HEK293 (cell line): ENCODE measurements at regions not wholly inside any gene's neighbourhood (a gene's known extent, or its start where the extent isn't known, plus 50 kb on each side); places are given as distances from the start of the nearest gene placed in this dataset.

Experiments used
- CTCF ChIA-PET: fragments of 350-600 bp; formaldehyde crosslinking; extraction: SDS; loops from one replicate; lab custom pipeline; 2021; ENCODE audit warnings: antibody characterized with exemption; lab: Yijun Ruan, JAX
- POLR2A ChIA-PET: fragments of 300-600 bp; formaldehyde crosslinking; extraction: SDS; loops from one replicate; lab custom pipeline; 2020; ENCODE audit warnings: antibody characterized with exemption, inconsistent platforms; lab: Yijun Ruan, JAX
- H3K27ac ChIP-seq: fragments of 200-500 bp; sonication (Bioruptor generic); 2 replicates; pipeline ENCODE4 v1.5.1; 2014; ENCODE audit warnings: low read depth, low read length, control low read depth, inconsistent platforms; ENCODE audit errors: extremely low read depth
- H3K36me3 ChIP-seq, 2 experiments: fragments of 200-500 bp in 1 of 2; sonication (Bioruptor generic) in 1 of 2; 1 replicate in 1 of 2; 2 replicates in 1 of 2; pipeline ENCODE4 v1.5.1; 2014 to 2017; ENCODE audit warnings: inconsistent platforms in 2 of 2, low read length in 2 of 2; ENCODE audit not compliant: control insufficient read depth in 2 of 2, insufficient read depth in 1 of 2
- H3K4me1 ChIP-seq: fragments of 200-500 bp; sonication (Bioruptor generic); 2 replicates; pipeline ENCODE4 v1.5.1; 2014; ENCODE audit warnings: mild to moderate bottlenecking, low read length, inconsistent platforms; ENCODE audit not compliant: control insufficient read depth, insufficient read depth
- H3K4me3 ChIP-seq: 2 replicates; pipeline ENCODE4 v1.5.1; 2011; ENCODE audit warnings: low read depth, mild to moderate bottlenecking, control low read depth, low read length, moderate library complexity
- H3K9me3 ChIP-seq: fragments of 200-500 bp; sonication (Bioruptor generic); 2 replicates; pipeline ENCODE4 v1.5.1; 2014; ENCODE audit warnings: low read depth, low read length, inconsistent platforms; ENCODE audit not compliant: control insufficient read depth, insufficient read depth
- EGR2 ChIP-seq: fragments of 450-650 bp; formaldehyde crosslinking; IDR thresholded peaks from 2 replicates; pipeline ENCODE4 v1.5.1; 2016; ENCODE audit warnings: low read depth, missing biosample characterization, missing genetic modification characterization
- KLF7 ChIP-seq: fragments of 450-650 bp; formaldehyde crosslinking; IDR thresholded peaks from 2 replicates; pipeline ENCODE4 v1.5.1; 2016; ENCODE audit warnings: missing biosample characterization, missing genetic modification characterization, borderline replicate concordance
- MZF1 ChIP-seq: fragments of 450-650 bp; formaldehyde crosslinking; IDR thresholded peaks from 2 replicates; pipeline ENCODE4 v1.5.1; 2017; ENCODE audit warnings: missing biosample characterization, missing genetic modification characterization, borderline replicate concordance
- ZFP3 ChIP-seq: fragments of 450-650 bp; formaldehyde crosslinking; IDR thresholded peaks from 2 replicates; pipeline ENCODE4 v1.5.1; 2016; ENCODE audit warnings: low read depth, missing biosample characterization, missing genetic modification characterization
- ZFP41 ChIP-seq: fragments of 450-650 bp; formaldehyde crosslinking; IDR thresholded peaks from 2 replicates; pipeline ENCODE4 v1.5.1; 2016; ENCODE audit warnings: missing biosample characterization, missing genetic modification characterization, borderline replicate concordance
- ZNF155 ChIP-seq: fragments of 450-650 bp; formaldehyde crosslinking; IDR thresholded peaks from 2 replicates; pipeline ENCODE4 v1.5.1; 2016; ENCODE audit warnings: missing biosample characterization, missing genetic modification characterization
- ZNF341 ChIP-seq: fragments of 450-650 bp; formaldehyde crosslinking; IDR thresholded peaks from 2 replicates; pipeline ENCODE4; 2016; ENCODE audit warnings: low read depth, missing biosample characterization, missing genetic modification characterization
- ZNF391 ChIP-seq: fragments of 450-650 bp; formaldehyde crosslinking; IDR thresholded peaks from 2 replicates; pipeline ENCODE4 v1.5.1; 2016; ENCODE audit warnings: low read depth, missing biosample characterization, missing genetic modification characterization, borderline replicate concordance
- ZNF514 ChIP-seq: fragments of 450-650 bp; formaldehyde crosslinking; IDR thresholded peaks from 2 replicates; pipeline ENCODE4 v1.5.1; 2016; ENCODE audit warnings: missing biosample characterization, missing genetic modification characterization
- ZNF530 ChIP-seq: fragments of 450-650 bp; formaldehyde crosslinking; IDR thresholded peaks from 2 replicates; pipeline ENCODE4 v1.5.1; 2016; ENCODE audit warnings: low read depth, missing biosample characterization, missing genetic modification characterization
- ZNF571 ChIP-seq: fragments of 450-650 bp; formaldehyde crosslinking; IDR thresholded peaks from 2 replicates; pipeline ENCODE4 v1.5.0; 2017; ENCODE audit warnings: missing biosample characterization, missing genetic modification characterization
- ZNF585B ChIP-seq: fragments of 450-650 bp; formaldehyde crosslinking; IDR thresholded peaks from 2 replicates; pipeline ENCODE4 v1.5.1; 2016; ENCODE audit warnings: missing biosample characterization, missing genetic modification characterization
- ZNF654 ChIP-seq: fragments of 450-650 bp; formaldehyde crosslinking; IDR thresholded peaks from 2 replicates; pipeline ENCODE4 v1.5.1; 2016; ENCODE audit warnings: low read depth, missing biosample characterization, missing genetic modification characterization
- TF ChIP-seq, protein P1 (sequence below): IDR thresholded peaks from 2 replicates; pipeline ENCODE4 v1.6.1; 2011; ENCODE audit warnings: mild to moderate bottlenecking, low read depth, low read length, borderline replicate concordance
- TF ChIP-seq, protein P2 (sequence below): fragments of 450-650 bp; formaldehyde crosslinking; IDR thresholded peaks from 2 replicates; pipeline ENCODE4 v1.5.1; 2016; ENCODE audit warnings: missing biosample characterization, missing genetic modification characterization
- TF ChIP-seq, protein P3 (sequence below): fragments of 450-650 bp; formaldehyde crosslinking; IDR thresholded peaks from 2 replicates; pipeline ENCODE4 v1.5.1; 2016; ENCODE audit warnings: missing biosample characterization, missing genetic modification characterization, borderline replicate concordance
- TF ChIP-seq, protein P4 (sequence below): fragments of 450-650 bp; IDR thresholded peaks from 2 replicates; pipeline ENCODE4 v1.5.1; 2018; ENCODE audit warnings: missing biosample characterization, mild to moderate bottlenecking, missing genetic modification characterization
- TF ChIP-seq, protein P5 (sequence below): fragments of 450-650 bp; formaldehyde crosslinking; IDR thresholded peaks from 2 replicates; pipeline ENCODE4 v1.5.1; 2016; ENCODE audit warnings: missing biosample characterization, missing genetic modification characterization, borderline replicate concordance

DNA sequence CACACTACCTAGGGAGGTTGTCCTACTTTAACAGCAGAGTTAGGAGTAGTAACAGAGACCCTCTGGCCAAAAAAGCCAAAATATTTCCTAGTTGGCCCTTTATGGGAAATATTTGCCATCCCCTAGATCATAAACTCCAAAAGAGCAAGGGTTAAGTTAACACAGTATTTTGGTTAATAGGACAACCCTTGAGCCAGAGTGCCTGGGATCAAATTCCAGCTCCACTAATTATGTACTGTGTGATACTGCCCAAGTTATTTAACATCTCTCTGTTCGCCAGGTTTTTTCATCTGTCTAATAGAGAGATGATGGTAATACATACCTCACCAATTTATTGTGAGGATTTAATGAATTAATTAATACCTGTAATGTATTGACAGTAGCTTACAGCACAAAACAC, 767.4 kb downstream of the KCNJ2 start:
- TF ChIP-seq, protein P1, sequence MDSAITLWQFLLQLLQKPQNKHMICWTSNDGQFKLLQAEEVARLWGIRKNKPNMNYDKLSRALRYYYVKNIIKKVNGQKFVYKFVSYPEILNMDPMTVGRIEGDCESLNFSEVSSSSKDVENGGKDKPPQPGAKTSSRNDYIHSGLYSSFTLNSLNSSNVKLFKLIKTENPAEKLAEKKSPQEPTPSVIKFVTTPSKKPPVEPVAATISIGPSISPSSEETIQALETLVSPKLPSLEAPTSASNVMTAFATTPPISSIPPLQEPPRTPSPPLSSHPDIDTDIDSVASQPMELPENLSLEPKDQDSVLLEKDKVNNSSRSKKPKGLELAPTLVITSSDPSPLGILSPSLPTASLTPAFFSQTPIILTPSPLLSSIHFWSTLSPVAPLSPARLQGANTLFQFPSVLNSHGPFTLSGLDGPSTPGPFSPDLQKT: no peak
- TF ChIP-seq ZNF391 (tag by site-specific recombination) (no peak), ZFP3 (no peak), ZNF654 (tag by site-specific recombination) (no peak), ZNF514 (tag by site-specific recombination) (no peak), ZNF341 (tag by site-specific recombination) (no peak), ZNF155 (tag by site-specific recombination) (no peak)
- TF ChIP-seq, protein P2, sequence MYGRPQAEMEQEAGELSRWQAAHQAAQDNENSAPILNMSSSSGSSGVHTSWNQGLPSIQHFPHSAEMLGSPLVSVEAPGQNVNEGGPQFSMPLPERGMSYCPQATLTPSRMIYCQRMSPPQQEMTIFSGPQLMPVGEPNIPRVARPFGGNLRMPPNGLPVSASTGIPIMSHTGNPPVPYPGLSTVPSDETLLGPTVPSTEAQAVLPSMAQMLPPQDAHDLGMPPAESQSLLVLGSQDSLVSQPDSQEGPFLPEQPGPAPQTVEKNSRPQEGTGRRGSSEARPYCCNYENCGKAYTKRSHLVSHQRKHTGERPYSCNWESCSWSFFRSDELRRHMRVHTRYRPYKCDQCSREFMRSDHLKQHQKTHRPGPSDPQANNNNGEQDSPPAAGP: no peak
- TF ChIP-seq, protein P3, sequence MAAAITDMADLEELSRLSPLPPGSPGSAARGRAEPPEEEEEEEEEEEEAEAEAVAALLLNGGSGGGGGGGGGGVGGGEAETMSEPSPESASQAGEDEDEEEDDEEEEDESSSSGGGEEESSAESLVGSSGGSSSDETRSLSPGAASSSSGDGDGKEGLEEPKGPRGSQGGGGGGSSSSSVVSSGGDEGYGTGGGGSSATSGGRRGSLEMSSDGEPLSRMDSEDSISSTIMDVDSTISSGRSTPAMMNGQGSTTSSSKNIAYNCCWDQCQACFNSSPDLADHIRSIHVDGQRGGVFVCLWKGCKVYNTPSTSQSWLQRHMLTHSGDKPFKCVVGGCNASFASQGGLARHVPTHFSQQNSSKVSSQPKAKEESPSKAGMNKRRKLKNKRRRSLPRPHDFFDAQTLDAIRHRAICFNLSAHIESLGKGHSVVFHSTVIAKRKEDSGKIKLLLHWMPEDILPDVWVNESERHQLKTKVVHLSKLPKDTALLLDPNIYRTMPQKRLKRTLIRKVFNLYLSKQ: no peak
- TF ChIP-seq, protein P4, sequence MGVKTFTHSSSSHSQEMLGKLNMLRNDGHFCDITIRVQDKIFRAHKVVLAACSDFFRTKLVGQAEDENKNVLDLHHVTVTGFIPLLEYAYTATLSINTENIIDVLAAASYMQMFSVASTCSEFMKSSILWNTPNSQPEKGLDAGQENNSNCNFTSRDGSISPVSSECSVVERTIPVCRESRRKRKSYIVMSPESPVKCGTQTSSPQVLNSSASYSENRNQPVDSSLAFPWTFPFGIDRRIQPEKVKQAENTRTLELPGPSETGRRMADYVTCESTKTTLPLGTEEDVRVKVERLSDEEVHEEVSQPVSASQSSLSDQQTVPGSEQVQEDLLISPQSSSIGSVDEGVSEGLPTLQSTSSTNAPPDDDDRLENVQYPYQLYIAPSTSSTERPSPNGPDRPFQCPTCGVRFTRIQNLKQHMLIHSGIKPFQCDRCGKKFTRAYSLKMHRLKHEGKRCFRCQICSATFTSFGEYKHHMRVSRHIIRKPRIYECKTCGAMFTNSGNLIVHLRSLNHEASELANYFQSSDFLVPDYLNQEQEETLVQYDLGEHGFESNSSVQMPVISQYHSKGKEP (tag by site-specific recombination): no peak
- H3K36me3 ChIP-seq: no peaks in the 10 kb centered on the region
- H3K4me1 ChIP-seq: no peaks in the 10 kb centered on the region
- no peaks in the 10 kb centered on the region for H3K9me3 ChIP-seq
- POLR2A ChIA-PET: no interaction called here
- no peak overlapping the region for H3K4me3 ChIP-seq
- H3K27ac ChIP-seq: no peak overlapping the region
- CTCF ChIA-PET: no interaction called here

DNA sequence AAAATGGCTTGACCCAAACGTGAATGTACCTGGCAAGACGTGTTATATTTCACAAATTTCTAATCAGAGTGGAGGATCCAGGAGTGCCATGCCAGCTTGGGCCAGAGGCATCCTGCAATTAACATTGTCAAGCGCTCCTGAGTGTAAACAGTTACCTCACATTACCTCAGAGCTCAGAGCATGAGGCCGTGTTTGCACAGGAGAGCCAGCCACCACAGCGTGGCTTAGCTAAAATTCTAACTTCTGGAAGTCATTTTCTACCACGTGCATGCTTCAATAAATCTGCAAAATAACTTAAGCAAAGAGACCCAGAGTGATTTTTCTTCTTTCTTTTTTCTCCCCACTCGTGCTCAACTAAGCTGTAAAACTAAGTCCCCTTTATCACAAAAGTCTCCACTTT, 769.0 kb downstream of the KCNJ2 start:
- no peak overlapping the region for H3K4me3 ChIP-seq
- no peaks in the 10 kb centered on the region for H3K4me1 ChIP-seq
- no peak for TF ChIP-seq MZF1
- TF ChIP-seq EGR2 (tag by site-specific recombination): no peak
- no peak for TF ChIP-seq ZNF571 (tag by site-specific recombination)
- no peak for TF ChIP-seq ZNF585B (tag by site-specific recombination)
- TF ChIP-seq ZNF530 (tag by site-specific recombination): no peak
- TF ChIP-seq KLF7: no peak
- TF ChIP-seq, protein P5, sequence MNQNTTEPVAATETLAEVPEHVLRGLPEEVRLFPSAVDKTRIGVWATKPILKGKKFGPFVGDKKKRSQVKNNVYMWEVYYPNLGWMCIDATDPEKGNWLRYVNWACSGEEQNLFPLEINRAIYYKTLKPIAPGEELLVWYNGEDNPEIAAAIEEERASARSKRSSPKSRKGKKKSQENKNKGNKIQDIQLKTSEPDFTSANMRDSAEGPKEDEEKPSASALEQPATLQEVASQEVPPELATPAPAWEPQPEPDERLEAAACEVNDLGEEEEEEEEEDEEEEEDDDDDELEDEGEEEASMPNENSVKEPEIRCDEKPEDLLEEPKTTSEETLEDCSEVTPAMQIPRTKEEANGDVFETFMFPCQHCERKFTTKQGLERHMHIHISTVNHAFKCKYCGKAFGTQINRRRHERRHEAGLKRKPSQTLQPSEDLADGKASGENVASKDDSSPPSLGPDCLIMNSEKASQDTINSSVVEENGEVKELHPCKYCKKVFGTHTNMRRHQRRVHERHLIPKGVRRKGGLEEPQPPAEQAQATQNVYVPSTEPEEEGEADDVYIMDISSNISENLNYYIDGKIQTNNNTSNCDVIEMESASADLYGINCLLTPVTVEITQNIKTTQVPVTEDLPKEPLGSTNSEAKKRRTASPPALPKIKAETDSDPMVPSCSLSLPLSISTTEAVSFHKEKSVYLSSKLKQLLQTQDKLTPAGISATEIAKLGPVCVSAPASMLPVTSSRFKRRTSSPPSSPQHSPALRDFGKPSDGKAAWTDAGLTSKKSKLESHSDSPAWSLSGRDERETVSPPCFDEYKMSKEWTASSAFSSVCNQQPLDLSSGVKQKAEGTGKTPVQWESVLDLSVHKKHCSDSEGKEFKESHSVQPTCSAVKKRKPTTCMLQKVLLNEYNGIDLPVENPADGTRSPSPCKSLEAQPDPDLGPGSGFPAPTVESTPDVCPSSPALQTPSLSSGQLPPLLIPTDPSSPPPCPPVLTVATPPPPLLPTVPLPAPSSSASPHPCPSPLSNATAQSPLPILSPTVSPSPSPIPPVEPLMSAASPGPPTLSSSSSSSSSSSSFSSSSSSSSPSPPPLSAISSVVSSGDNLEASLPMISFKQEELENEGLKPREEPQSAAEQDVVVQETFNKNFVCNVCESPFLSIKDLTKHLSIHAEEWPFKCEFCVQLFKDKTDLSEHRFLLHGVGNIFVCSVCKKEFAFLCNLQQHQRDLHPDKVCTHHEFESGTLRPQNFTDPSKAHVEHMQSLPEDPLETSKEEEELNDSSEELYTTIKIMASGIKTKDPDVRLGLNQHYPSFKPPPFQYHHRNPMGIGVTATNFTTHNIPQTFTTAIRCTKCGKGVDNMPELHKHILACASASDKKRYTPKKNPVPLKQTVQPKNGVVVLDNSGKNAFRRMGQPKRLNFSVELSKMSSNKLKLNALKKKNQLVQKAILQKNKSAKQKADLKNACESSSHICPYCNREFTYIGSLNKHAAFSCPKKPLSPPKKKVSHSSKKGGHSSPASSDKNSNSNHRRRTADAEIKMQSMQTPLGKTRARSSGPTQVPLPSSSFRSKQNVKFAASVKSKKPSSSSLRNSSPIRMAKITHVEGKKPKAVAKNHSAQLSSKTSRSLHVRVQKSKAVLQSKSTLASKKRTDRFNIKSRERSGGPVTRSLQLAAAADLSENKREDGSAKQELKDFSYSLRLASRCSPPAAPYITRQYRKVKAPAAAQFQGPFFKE (tag by site-specific recombination): no peak
- no peak for TF ChIP-seq ZFP41
- CTCF ChIA-PET: no interaction called here
- no peaks in the 10 kb centered on the region for H3K9me3 ChIP-seq
- H3K36me3 ChIP-seq: no peaks in the 10 kb centered on the region
- POLR2A ChIA-PET: no interaction called here
- no peak overlapping the region for H3K27ac ChIP-seq
